ENCODE measurements at regions not wholly inside any gene's neighbourhood (a gene's known extent, or its start where the extent isn't known, plus 50 kb on each side); places are given as distances from the start of the nearest gene placed in this dataset.

DNA sequence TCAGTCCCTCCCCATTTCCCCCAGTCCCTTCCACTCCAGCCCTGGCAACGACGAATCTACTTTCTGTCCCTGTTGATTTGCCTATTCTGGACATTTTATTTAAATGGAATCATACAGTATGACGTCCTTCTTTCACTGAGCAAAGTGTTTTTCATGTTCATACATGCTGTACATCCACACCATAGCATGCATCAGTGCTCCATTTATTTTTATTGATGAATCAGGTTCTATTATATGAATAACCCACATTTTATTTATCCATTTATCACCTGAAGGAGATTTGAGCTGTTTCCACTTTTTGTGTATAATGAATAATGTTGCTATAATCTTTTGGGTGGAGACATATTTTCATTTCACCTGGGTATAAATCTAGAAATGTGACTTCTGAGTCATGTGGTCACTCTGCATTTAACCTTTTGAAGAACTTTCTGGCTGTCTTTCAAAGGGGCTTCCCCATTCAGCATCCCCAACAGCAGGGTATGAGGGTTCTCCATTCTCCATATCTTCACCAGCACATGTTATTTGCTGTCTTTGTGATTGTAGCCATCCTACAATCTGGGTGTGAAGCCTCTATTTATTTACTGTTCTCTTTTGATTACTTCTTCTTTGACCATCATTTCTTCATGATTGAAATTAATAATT, 531.7 kb downstream of the ETS1 start:
- H3K9me2 ChIP-seq (ENCODE audit: insufficient read depth) = 0 out of 2 replicates have a peak, but pooled peaks cover 5% of the 10 kb centered on the region
- DNase-seq (ENCODE audit: low spot score) (no peak), ATAC-seq (no peak)
- H3K27ac ChIP-seq (ENCODE audit: low read depth) = no peak overlapping the region
- H3K9me3 Mint-ChIP-seq = no peaks in the 10 kb centered on the region
- H2AFZ ChIP-seq = no peak overlapping the region
- H3K36me3 ChIP-seq (ENCODE audit: insufficient read depth) = no peaks in the 10 kb centered on the region
- no peaks in the 10 kb centered on the region for H3K27me3 ChIP-seq (ENCODE audit: insufficient read depth)
- H3K4me2 ChIP-seq = no peak overlapping the region
- no peaks in the 10 kb centered on the region for H3K27me3 Mint-ChIP-seq (ENCODE audit: insufficient read depth, low read depth, poor library complexity)
- no peaks in the 10 kb centered on the region for H3F3A ChIP-seq (replicated peaks; ENCODE audit: low read depth)
- no peak overlapping the region for H3K27ac Mint-ChIP-seq
- no peak overlapping the region for H3K4me3 Mint-ChIP-seq
- no peaks in the 10 kb centered on the region for H3K4me1 ChIP-seq (ENCODE audit: insufficient read depth)
- H3K36me3 Mint-ChIP-seq (ENCODE audit: low read depth) = no peaks in the 10 kb centered on the region
- no peaks in the 10 kb centered on the region for H4K20me1 ChIP-seq (replicated peaks; ENCODE audit: insufficient read depth)
- no peaks in the 10 kb centered on the region for H3K79me2 ChIP-seq (replicated peaks; ENCODE audit: insufficient read depth)
- H3K4me3 ChIP-seq = no peak overlapping the region
- 0 out of 3 replicates have a peak, but pooled peaks cover 3% of the 10 kb centered on the region for H3K4me1 Mint-ChIP-seq
- no peak for TF ChIP-seq EZH2phosphoT487 (IDR thresholded peaks at IDR 0.05; ENCODE audit: unreplicated experiment)
- TF ChIP-seq, protein P1, sequence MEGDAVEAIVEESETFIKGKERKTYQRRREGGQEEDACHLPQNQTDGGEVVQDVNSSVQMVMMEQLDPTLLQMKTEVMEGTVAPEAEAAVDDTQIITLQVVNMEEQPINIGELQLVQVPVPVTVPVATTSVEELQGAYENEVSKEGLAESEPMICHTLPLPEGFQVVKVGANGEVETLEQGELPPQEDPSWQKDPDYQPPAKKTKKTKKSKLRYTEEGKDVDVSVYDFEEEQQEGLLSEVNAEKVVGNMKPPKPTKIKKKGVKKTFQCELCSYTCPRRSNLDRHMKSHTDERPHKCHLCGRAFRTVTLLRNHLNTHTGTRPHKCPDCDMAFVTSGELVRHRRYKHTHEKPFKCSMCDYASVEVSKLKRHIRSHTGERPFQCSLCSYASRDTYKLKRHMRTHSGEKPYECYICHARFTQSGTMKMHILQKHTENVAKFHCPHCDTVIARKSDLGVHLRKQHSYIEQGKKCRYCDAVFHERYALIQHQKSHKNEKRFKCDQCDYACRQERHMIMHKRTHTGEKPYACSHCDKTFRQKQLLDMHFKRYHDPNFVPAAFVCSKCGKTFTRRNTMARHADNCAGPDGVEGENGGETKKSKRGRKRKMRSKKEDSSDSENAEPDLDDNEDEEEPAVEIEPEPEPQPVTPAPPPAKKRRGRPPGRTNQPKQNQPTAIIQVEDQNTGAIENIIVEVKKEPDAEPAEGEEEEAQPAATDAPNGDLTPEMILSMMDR (conservative IDR thresholded peaks at IDR 0.05; ENCODE audit: low read depth in 2 of 2) = no peak
- no peak for TF ChIP-seq STAT1 (IDR thresholded peaks at IDR 0.05; ENCODE audit: unreplicated experiment)
- TF ChIP-seq, protein P2, sequence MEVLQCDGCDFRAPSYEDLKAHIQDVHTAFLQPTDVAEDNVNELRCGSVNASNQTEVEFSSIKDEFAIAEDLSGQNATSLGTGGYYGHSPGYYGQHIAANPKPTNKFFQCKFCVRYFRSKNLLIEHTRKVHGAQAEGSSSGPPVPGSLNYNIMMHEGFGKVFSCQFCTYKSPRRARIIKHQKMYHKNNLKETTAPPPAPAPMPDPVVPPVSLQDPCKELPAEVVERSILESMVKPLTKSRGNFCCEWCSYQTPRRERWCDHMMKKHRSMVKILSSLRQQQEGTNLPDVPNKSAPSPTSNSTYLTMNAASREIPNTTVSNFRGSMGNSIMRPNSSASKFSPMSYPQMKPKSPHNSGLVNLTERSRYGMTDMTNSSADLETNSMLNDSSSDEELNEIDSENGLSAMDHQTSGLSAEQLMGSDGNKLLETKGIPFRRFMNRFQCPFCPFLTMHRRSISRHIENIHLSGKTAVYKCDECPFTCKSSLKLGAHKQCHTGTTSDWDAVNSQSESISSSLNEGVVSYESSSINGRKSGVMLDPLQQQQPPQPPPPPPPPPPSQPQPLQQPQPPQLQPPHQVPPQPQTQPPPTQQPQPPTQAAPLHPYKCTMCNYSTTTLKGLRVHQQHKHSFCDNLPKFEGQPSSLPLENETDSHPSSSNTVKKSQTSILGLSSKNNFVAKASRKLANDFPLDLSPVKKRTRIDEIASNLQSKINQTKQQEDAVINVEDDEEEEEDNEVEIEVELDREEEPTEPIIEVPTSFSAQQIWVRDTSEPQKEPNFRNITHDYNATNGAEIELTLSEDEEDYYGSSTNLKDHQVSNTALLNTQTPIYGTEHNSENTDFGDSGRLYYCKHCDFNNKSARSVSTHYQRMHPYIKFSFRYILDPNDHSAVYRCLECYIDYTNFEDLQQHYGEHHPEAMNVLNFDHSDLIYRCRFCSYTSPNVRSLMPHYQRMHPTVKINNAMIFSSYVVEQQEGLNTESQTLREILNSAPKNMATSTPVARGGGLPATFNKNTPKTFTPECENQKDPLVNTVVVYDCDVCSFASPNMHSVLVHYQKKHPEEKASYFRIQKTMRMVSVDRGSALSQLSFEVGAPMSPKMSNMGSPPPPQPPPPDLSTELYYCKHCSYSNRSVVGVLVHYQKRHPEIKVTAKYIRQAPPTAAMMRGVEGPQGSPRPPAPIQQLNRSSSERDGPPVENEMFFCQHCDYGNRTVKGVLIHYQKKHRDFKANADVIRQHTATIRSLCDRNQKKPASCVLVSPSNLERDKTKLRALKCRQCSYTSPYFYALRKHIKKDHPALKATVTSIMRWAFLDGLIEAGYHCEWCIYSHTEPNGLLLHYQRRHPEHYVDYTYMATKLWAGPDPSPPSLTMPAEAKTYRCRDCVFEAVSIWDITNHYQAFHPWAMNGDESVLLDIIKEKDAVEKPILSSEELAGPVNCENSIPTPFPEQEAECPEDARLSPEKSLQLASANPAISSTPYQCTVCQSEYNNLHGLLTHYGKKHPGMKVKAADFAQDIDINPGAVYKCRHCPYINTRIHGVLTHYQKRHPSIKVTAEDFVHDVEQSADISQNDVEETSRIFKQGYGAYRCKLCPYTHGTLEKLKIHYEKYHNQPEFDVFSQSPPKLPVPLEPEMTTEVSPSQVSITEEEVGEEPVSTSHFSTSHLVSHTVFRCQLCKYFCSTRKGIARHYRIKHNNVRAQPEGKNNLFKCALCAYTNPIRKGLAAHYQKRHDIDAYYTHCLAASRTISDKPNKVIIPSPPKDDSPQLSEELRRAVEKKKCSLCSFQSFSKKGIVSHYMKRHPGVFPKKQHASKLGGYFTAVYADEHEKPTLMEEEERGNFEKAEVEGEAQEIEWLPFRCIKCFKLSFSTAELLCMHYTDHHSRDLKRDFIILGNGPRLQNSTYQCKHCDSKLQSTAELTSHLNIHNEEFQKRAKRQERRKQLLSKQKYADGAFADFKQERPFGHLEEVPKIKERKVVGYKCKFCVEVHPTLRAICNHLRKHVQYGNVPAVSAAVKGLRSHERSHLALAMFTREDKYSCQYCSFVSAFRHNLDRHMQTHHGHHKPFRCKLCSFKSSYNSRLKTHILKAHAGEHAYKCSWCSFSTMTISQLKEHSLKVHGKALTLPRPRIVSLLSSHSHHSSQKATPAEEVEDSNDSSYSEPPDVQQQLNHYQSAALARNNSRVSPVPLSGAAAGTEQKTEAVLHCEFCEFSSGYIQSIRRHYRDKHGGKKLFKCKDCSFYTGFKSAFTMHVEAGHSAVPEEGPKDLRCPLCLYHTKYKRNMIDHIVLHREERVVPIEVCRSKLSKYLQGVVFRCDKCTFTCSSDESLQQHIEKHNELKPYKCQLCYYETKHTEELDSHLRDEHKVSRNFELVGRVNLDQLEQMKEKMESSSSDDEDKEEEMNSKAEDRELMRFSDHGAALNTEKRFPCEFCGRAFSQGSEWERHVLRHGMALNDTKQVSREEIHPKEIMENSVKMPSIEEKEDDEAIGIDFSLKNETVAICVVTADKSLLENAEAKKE (CRISPR knock-in tag; IDR thresholded peaks at IDR 0.05) = no peak
- TF ChIP-seq ZNF331 (CRISPR knock-in tag; IDR thresholded peaks at IDR 0.05; ENCODE audit: low read depth) = no peak
- TF ChIP-seq, protein P3, sequence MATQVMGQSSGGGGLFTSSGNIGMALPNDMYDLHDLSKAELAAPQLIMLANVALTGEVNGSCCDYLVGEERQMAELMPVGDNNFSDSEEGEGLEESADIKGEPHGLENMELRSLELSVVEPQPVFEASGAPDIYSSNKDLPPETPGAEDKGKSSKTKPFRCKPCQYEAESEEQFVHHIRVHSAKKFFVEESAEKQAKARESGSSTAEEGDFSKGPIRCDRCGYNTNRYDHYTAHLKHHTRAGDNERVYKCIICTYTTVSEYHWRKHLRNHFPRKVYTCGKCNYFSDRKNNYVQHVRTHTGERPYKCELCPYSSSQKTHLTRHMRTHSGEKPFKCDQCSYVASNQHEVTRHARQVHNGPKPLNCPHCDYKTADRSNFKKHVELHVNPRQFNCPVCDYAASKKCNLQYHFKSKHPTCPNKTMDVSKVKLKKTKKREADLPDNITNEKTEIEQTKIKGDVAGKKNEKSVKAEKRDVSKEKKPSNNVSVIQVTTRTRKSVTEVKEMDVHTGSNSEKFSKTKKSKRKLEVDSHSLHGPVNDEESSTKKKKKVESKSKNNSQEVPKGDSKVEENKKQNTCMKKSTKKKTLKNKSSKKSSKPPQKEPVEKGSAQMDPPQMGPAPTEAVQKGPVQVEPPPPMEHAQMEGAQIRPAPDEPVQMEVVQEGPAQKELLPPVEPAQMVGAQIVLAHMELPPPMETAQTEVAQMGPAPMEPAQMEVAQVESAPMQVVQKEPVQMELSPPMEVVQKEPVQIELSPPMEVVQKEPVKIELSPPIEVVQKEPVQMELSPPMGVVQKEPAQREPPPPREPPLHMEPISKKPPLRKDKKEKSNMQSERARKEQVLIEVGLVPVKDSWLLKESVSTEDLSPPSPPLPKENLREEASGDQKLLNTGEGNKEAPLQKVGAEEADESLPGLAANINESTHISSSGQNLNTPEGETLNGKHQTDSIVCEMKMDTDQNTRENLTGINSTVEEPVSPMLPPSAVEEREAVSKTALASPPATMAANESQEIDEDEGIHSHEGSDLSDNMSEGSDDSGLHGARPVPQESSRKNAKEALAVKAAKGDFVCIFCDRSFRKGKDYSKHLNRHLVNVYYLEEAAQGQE (IDR thresholded peaks at IDR 0.05; ENCODE audit: unreplicated experiment) = no peak
- TF ChIP-seq CREB1 (CRISPR knock-in tag; IDR thresholded peaks at IDR 0.05; ENCODE audit: low read depth) = no peak
- no peak for TF ChIP-seq EZH2 (IDR thresholded peaks at IDR 0.05; ENCODE audit: low read depth, unreplicated experiment)
- TF ChIP-seq, protein P4, sequence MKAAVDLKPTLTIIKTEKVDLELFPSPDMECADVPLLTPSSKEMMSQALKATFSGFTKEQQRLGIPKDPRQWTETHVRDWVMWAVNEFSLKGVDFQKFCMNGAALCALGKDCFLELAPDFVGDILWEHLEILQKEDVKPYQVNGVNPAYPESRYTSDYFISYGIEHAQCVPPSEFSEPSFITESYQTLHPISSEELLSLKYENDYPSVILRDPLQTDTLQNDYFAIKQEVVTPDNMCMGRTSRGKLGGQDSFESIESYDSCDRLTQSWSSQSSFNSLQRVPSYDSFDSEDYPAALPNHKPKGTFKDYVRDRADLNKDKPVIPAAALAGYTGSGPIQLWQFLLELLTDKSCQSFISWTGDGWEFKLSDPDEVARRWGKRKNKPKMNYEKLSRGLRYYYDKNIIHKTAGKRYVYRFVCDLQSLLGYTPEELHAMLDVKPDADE (IDR thresholded peaks at IDR 0.05) = no peak
- TF ChIP-seq ZNF114 (CRISPR knock-in tag; IDR thresholded peaks at IDR 0.05) = no peak
- TF ChIP-seq POLR2AphosphoS5 (IDR thresholded peaks at IDR 0.05; ENCODE audit: low read depth) = no peak
- TF ChIP-seq NANOG (IDR thresholded peaks at IDR 0.05; ENCODE audit: borderline replicate concordance) = no peak
- no peak for TF ChIP-seq JUNB (IDR thresholded peaks at IDR 0.05; ENCODE audit: unreplicated experiment)

Measured in GM23338 (cell line).